K562 (cell line): ENCODE measurements at regions not wholly inside any gene's neighbourhood (a gene's known extent, or its start where the extent isn't known, plus 50 kb on each side); places are given as distances from the start of the nearest gene placed in this dataset.

Experiments
- ATAC-seq: fragments of 200-7000 bp; cut with Tn5 transposase; 3 replicates; pipeline ENCODE4 v1.9.1; 2020; ENCODE audit warnings: moderate library complexity
- BruUV-seq: library from RNA; stranded (reverse); fragments of 400-500 nt; replicated peaks from 2 replicates; lab custom pipeline; 2021; lab: Mats Ljungman, UMichigan
- CTCF ChIA-PET: fragments of 300-600 bp; formaldehyde crosslinking; extraction: SDS; loops from one replicate; lab custom pipeline; 2021; ENCODE audit warnings: low intra/inter-chr PET ratio; lab: Yijun Ruan, JAX
- POLR2A ChIA-PET: fragments of 300-600, 350-650 bp; sonication (Branson Sonifier 250); formaldehyde crosslinking; extraction: SDS; loops from one replicate; lab custom pipeline; 2021; ENCODE audit warnings: antibody characterized with exemption, inconsistent platforms; lab: Yijun Ruan, JAX
- DNase-seq, 4 experiments: peaks; one replicate each; pipeline versions ENCODE4 v3.0.0 to v3.0.0-alpha.2; 2011 to 2018; ENCODE audit warnings: low spot score in 3 of 4, mixed read lengths in 3 of 4; ENCODE audit errors: extremely low read depth in 1 of 4
- FAIRE-seq: peaks from 2 replicates; lab custom pipeline; 2011; peaks lifted over from hg19 to GRCh38; lab: Jason Lieb, UNC
- H2AFZ ChIP-seq: 2 replicates; pipeline ENCODE4 v1.6.0; 2011; ENCODE audit warnings: low read depth, low read length, control low read depth, inconsistent platforms
- H3K27ac ChIP-seq: fragments of 200-600 bp; 3 replicates; pipeline ENCODE4 v1.8.0; 2011; ENCODE audit warnings: low read depth, mild to moderate bottlenecking, control low read depth, inconsistent platforms, low read length, moderate library complexity, mixed read lengths; ENCODE audit errors: extremely low read depth
- H3K27me3 ChIP-seq, 2 experiments: fragments of 300-600 bp in 1 of 2; 2 replicates in 1 of 2; 3 replicates in 1 of 2; pipeline versions ENCODE4 v1.6.0 to v1.8.0; 2011; ENCODE audit warnings: inconsistent platforms in 2 of 2, low read length in 2 of 2, mild to moderate bottlenecking in 1 of 2, mixed read lengths in 1 of 2, moderate library complexity in 1 of 2; ENCODE audit not compliant: control insufficient read depth in 2 of 2, insufficient read depth in 2 of 2
- H3K36me3 ChIP-seq: fragments of 300-600 bp; 3 replicates; pipeline ENCODE4 v1.8.0; 2011; ENCODE audit warnings: mild to moderate bottlenecking, low read length, inconsistent platforms; ENCODE audit not compliant: control insufficient read depth, insufficient read depth
- H3K4me1 ChIP-seq, 2 experiments: fragments of 200-600 bp in 1 of 2; replicated peaks in 1 of 2; 2 replicates in 1 of 2; 3 replicates in 1 of 2; pipeline versions ENCODE4 v1.5.1 to v1.8.0; 2011; ENCODE audit warnings: inconsistent platforms in 2 of 2, low read length in 2 of 2, mild to moderate bottlenecking in 1 of 2, mixed read lengths in 1 of 2, moderate library complexity in 1 of 2; ENCODE audit not compliant: control insufficient read depth in 2 of 2, insufficient read depth in 2 of 2
- H3K4me2 ChIP-seq: 2 replicates; pipeline ENCODE4 v1.6.1; 2011; ENCODE audit warnings: low read length, control low read depth, inconsistent platforms, mixed read lengths; ENCODE audit not compliant: insufficient read depth
- H3K4me3 ChIP-seq: fragments of 200-600 bp; sonication (generic), shearing (Covaris generic); 2 replicates; pipeline ENCODE4 v1.5.1; 2016; ENCODE audit warnings: control low read depth, inconsistent platforms
- H3K79me2 ChIP-seq: fragments of 200-600 bp; 3 replicates; pipeline ENCODE4 v1.8.0; 2011; ENCODE audit warnings: low read length, inconsistent platforms; ENCODE audit not compliant: control insufficient read depth, insufficient read depth
- H3K9ac ChIP-seq, 2 experiments: 2 replicates each; pipeline versions ENCODE4 v1.6.0 to v1.6.1; 2011; ENCODE audit warnings: low read depth in 2 of 2, low read length in 2 of 2, control low read depth in 1 of 2, inconsistent platforms in 1 of 2, mild to moderate bottlenecking in 1 of 2, mixed read lengths in 1 of 2; ENCODE audit not compliant: insufficient read depth in 1 of 2
- H3K9me1 ChIP-seq: one replicate; pipeline ENCODE4 v1.6.0; 2011; ENCODE audit warnings: inconsistent platforms, mild to moderate bottlenecking, low read length, moderate library complexity; ENCODE audit not compliant: control insufficient read depth, insufficient read depth
- H3K9me3 ChIP-seq: replicated peaks from 2 replicates; pipeline ENCODE4 v1.5.1; 2011; ENCODE audit warnings: low read depth, low read length, inconsistent platforms; ENCODE audit not compliant: control insufficient read depth, insufficient read depth
- H4K20me1 ChIP-seq: replicated peaks from 2 replicates; pipeline ENCODE4 v1.6.1; 2011; ENCODE audit warnings: low read length, inconsistent platforms, mixed read lengths; ENCODE audit not compliant: control insufficient read depth, insufficient read depth
- CREB3L1 ChIP-seq: fragments of 450-650 bp; IDR thresholded peaks from 2 replicates; pipeline ENCODE4 v1.6.1; 2014; ENCODE audit warnings: low read depth, mild to moderate bottlenecking, moderate library complexity, borderline replicate concordance
- CTBP1 ChIP-seq: fragments of 450-650 bp; IDR thresholded peaks from 2 replicates; pipeline ENCODE4 v1.6.1; 2016; ENCODE audit warnings: borderline replicate concordance
- GTF2A2 ChIP-seq: IDR thresholded peaks from 2 replicates; pipeline ENCODE4 v1.6.1; 2016; ENCODE audit warnings: mild to moderate bottlenecking, missing genetic modification characterization, missing compliant biosample characterization
- HDAC1 ChIP-seq, 2 experiments: fragments of 450-650 bp; IDR thresholded peaks; 2 replicates each; pipeline ENCODE4 v1.6.1; 2016 to 2017; ENCODE audit warnings: inconsistent platforms in 1 of 2, mild to moderate bottlenecking in 1 of 2, moderate library complexity in 1 of 2
- HMBOX1 ChIP-seq: sonication (generic); IDR thresholded peaks from 2 replicates; pipeline ENCODE4 v1.6.1; 2016
- RCOR1 ChIP-seq, 2 experiments: IDR thresholded peaks; 2 replicates each; pipeline ENCODE4 v1.6.1; 2012; ENCODE audit warnings: low read depth in 2 of 2, low read length in 2 of 2, borderline replicate concordance in 1 of 2, improper control_type of control experiment in 1 of 2
- SMAD1 ChIP-seq: fragments of 150-350 bp; IDR thresholded peaks from 2 replicates; pipeline ENCODE4 v1.6.1; 2014; ENCODE audit warnings: low read length, low read depth; ENCODE audit not compliant: partially characterized antibody
- TAL1 ChIP-seq: fragments of 450-650 bp; IDR thresholded peaks from 2 replicates; pipeline ENCODE4 v1.6.1; 2016; ENCODE audit warnings: mild to moderate bottlenecking
- ZNF224 ChIP-seq: sonication (generic); formaldehyde crosslinking; IDR thresholded peaks from 2 replicates; pipeline ENCODE4 v1.8.0; 2022; ENCODE audit warnings: mild to moderate bottlenecking, missing genetic modification reagents
- ZNF347 ChIP-seq: fragments of 450-650 bp; formaldehyde crosslinking; IDR thresholded peaks from 2 replicates; pipeline ENCODE4 v1.4.0; 2020; ENCODE audit warnings: low read depth, mild to moderate bottlenecking, moderate library complexity
- WGBS: fragments of 100-300 bp; shearing (Covaris generic); methylation state at CpG from one replicate; pipeline ENCODE4 v1.1.6; 2016; ENCODE audit warnings: low coverage, mixed read lengths; ENCODE audit not compliant: insufficient coverage; ENCODE audit errors: missing lambda C conversion rate; 5-methylcytosine and 5-hydroxymethylcytosine counted together
- in situ Hi-C: fragments of 300-500 bp; cut with MboI; formaldehyde crosslinking; loops from 4 replicates; pipeline ENCODE4 v1.15.0; 2018; ENCODE audit warnings: inconsistent platforms, mixed read lengths
- intact Hi-C: fragments of 100-400 bp; cut with micrococcal nuclease; formaldehyde crosslinking; loops from 2 replicates; pipeline ENCODE4 v1.14.2; 2022

- H3K9ac ChIP-seq = no peak overlapping the region
- DNase-seq (no peak), ATAC-seq (no peak), FAIRE-seq (no peak)
- no peaks in the 10 kb centered on the region for H3K79me2 ChIP-seq
- no peak overlapping the region for H3K4me2 ChIP-seq
- ChIA-PET CTCF (no interaction called here), POLR2A (interaction anchor here (0.5 kb wide), 1 partner anchor 547 kb away, joined by 3 read pairs; no protein-coding TSS in a partner anchor)
- TF ChIP-seq CREB3L1 = no peak
- no peak for TF ChIP-seq RCOR1 (IDR thresholded peaks at IDR 0.05; ENCODE audit: borderline replicate concordance in 1 of 2, low read depth in 2 of 2, low read length in 2 of 2)
- TF ChIP-seq HDAC1 (IDR thresholded peaks at IDR 0.05) = no peak
- TF ChIP-seq GTF2A2 (tag) = no peak
- TF ChIP-seq ZNF347 (CRISPR knock-in tag) = no peak
- TF ChIP-seq TAL1 = no peak
- TF ChIP-seq SMAD1 = no peak
- no peak for TF ChIP-seq HMBOX1
- TF ChIP-seq ZNF224 (CRISPR knock-in tag) = no peak
- TF ChIP-seq CTBP1 = no peak
- no peaks in the 10 kb centered on the region for H3K36me3 ChIP-seq
- no peaks in the 10 kb centered on the region for H4K20me1 ChIP-seq
- no peak overlapping the region for H3K4me3 ChIP-seq
- no peak overlapping the region for H3K27ac ChIP-seq
- H3K9me3 ChIP-seq = no peaks in the 10 kb centered on the region
- 11% methylated on average over 3 of the region's 4 CpGs for WGBS
- H3K4me1 ChIP-seq = no peaks in the 10 kb centered on the region
- intact Hi-C loops = no loop called here
- in situ Hi-C loops = no loop called here
- no peak overlapping the region for H2AFZ ChIP-seq
- H3K27me3 ChIP-seq = peaks cover 0 to 4% of the 10 kb centered on the region in 2 experiments; a peak in 1 of 5 replicates
- H3K9me1 ChIP-seq = no peaks in the 10 kb centered on the region
- BruUV-seq = no TSS peak
These were observed 508.2 kb downstream of the TNS1 start for GRCh38 chr2:217494557-217494956.
